ENCODE measurements at regions not wholly inside any gene's neighbourhood (a gene's known extent, or its start where the extent isn't known, plus 50 kb on each side); places are given as distances from the start of the nearest gene placed in this dataset.
A peak's percentile ranks its signal among the peaks of the same experiment; 100 is the strongest.
"Not testable (repeated sequence)": the region's sequence is repeated elsewhere in the genome, so short reads cannot be mapped to it uniquely, and the experiment has no call there.

GRCh38 chr11:56841210-56841810 is 92.8 kb upstream of the OR9G4 start:
- no peaks in the 10 kb centered on the region for H3K4me1 Mint-ChIP-seq
- Histone ChIP-seq H3F3A (replicated peaks; ENCODE audit: low read depth) (no peaks in the 10 kb centered on the region), H3K4me1 (ENCODE audit: insufficient read depth) (no peaks in the 10 kb centered on the region), H3K4me2 (no peak overlapping the region), H3K27me3 (ENCODE audit: insufficient read depth) (no peaks in the 10 kb centered on the region), H2AFZ (no peak overlapping the region), H3K9me2 (ENCODE audit: insufficient read depth) (no peaks in the 10 kb centered on the region), H3K79me2 (replicated peaks; ENCODE audit: insufficient read depth) (no peaks in the 10 kb centered on the region), H4K20me1 (replicated peaks; ENCODE audit: insufficient read depth) (no peaks in the 10 kb centered on the region), H3K36me3 (ENCODE audit: insufficient read depth) (no peaks in the 10 kb centered on the region), H3K27ac (ENCODE audit: low read depth) (no peak overlapping the region), H3K4me3 (no peak overlapping the region)
- ATAC-seq (peak; percentile 63), DNase-seq (ENCODE audit: low spot score) (peak; percentile 82)
- H3K4me3 Mint-ChIP-seq: no peak overlapping the region
- H3K36me3 Mint-ChIP-seq (ENCODE audit: low read depth): peaks cover 3% of the 10 kb centered on the region; the same call in 1 of the 3 replicates
- peaks cover 12% of the 10 kb centered on the region; the same call in 2 of the 3 replicates for H3K9me3 Mint-ChIP-seq
- TF ChIP-seq ZNF331 (CRISPR knock-in tag; IDR thresholded peaks at IDR 0.05; ENCODE audit: low read depth) (no peak), CTCF (conservative IDR thresholded peaks at IDR 0.05; ENCODE audit: low read depth in 2 of 2) (peak; percentile 80 to 83)
- H3K27me3 Mint-ChIP-seq (ENCODE audit: insufficient read depth, low read depth, poor library complexity): no peaks in the 10 kb centered on the region
- no peak overlapping the region for H3K27ac Mint-ChIP-seq

DNA sequence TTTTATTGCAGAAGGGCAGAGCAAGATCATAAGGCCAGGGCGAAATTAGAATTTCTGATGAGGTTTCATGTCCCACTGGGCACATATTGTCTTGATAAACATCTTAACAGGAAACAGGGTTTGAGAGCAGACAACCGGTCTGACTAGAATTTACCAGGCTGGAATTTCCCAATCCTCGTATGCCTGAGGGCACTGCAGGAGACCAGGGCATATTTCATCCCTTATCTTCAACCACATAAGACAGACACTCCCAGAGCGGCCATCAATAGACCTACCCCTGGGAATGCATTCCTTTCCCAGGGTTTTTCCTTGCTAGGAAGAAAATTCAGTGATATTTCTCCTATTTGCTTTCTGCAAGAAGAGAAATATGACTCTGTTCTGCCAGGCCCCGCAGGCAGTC is 78.9 kb upstream of the OR9G4 start:
- H3F3A ChIP-seq (replicated peaks; ENCODE audit: low read depth); H3K9me2 ChIP-seq (ENCODE audit: insufficient read depth); H3K4me3 Mint-ChIP-seq; H2AFZ ChIP-seq; ATAC-seq; H3K4me3 ChIP-seq; H3K4me1 ChIP-seq (ENCODE audit: insufficient read depth); H3K27me3 Mint-ChIP-seq (ENCODE audit: insufficient read depth, low read depth, poor library complexity); H3K27ac ChIP-seq (ENCODE audit: low read depth); H3K36me3 ChIP-seq (ENCODE audit: insufficient read depth); H3K27me3 ChIP-seq (ENCODE audit: insufficient read depth); H4K20me1 ChIP-seq (replicated peaks; ENCODE audit: insufficient read depth); H3K4me2 ChIP-seq; H3K27ac Mint-ChIP-seq; H3K79me2 ChIP-seq (replicated peaks; ENCODE audit: insufficient read depth); H3K4me1 Mint-ChIP-seq: not testable (repeated sequence)
- Mint-ChIP-seq H3K9me3 (peaks cover 42% of the 10 kb centered on the region), H3K36me3 (ENCODE audit: low read depth) (peaks cover 36% of the 10 kb centered on the region)
- DNase-seq (ENCODE audit: low spot score): peak; percentile 3

DNA sequence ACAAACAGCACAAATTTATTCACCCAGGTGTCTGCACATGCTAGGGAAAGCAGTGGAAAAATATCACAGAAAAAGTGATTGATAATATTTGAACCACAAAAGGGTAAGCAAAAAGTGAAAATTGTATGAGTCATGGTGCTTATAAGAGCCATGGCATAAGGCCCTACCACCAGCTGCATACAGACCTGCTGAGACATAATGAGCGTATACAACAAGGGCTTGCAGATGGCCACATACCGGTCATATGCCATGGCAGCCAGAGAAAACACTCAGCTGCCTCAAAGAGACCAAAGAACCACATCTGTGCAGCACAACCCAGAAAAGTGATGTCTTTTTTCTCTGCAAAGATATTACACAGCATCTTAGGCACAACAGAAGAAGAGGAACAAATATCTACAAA is 71.4 kb upstream of the OR9G4 start:
- Histone ChIP-seq H3K4me1 (ENCODE audit: insufficient read depth) (no peaks in the 10 kb centered on the region), H3K4me3 (no peak overlapping the region), H2AFZ (no peak overlapping the region), H4K20me1 (replicated peaks; ENCODE audit: insufficient read depth) (no peaks in the 10 kb centered on the region), H3F3A (replicated peaks; ENCODE audit: low read depth) (no peaks in the 10 kb centered on the region), H3K4me2 (no peak overlapping the region), H3K27me3 (ENCODE audit: insufficient read depth) (no peaks in the 10 kb centered on the region), H3K36me3 (ENCODE audit: insufficient read depth) (no peaks in the 10 kb centered on the region; the same call in 1 of the 2 replicates), H3K9me2 (ENCODE audit: insufficient read depth) (0 out of 2 replicates have a peak, but pooled peaks cover 8% of the 10 kb centered on the region), H3K27ac (ENCODE audit: low read depth) (no peak overlapping the region), H3K79me2 (replicated peaks; ENCODE audit: insufficient read depth) (no peaks in the 10 kb centered on the region)
- DNase-seq (ENCODE audit: low spot score) (no peak), ATAC-seq (no peak)
- Mint-ChIP-seq H3K4me1 (peaks cover 2% of the 10 kb centered on the region; the same call in 1 of the 3 replicates), H3K4me3 (no peak overlapping the region), H3K27me3 (ENCODE audit: insufficient read depth, low read depth, poor library complexity) (no peaks in the 10 kb centered on the region), H3K27ac (no peak overlapping the region), H3K9me3 (peaks cover 27% of the 10 kb centered on the region), H3K36me3 (ENCODE audit: low read depth) (peaks cover 8% of the 10 kb centered on the region; the same call in 1 of the 3 replicates)
- no peak for TF ChIP-seq JUNB (IDR thresholded peaks at IDR 0.05; ENCODE audit: unreplicated experiment)
- no peak for TF ChIP-seq CREB1 (CRISPR knock-in tag; IDR thresholded peaks at IDR 0.05; ENCODE audit: low read depth)
- TF ChIP-seq REST (IDR thresholded peaks at IDR 0.05; ENCODE audit: unreplicated experiment): no peak
- no peak for TF ChIP-seq ZNF331 (CRISPR knock-in tag; IDR thresholded peaks at IDR 0.05; ENCODE audit: low read depth)
- TF ChIP-seq ETS1 (IDR thresholded peaks at IDR 0.05): no peak
- no peak for TF ChIP-seq STAT1 (IDR thresholded peaks at IDR 0.05; ENCODE audit: unreplicated experiment)
- TF ChIP-seq EZH2 (IDR thresholded peaks at IDR 0.05; ENCODE audit: low read depth, unreplicated experiment): no peak
- no peak for TF ChIP-seq POLR2AphosphoS5 (IDR thresholded peaks at IDR 0.05; ENCODE audit: low read depth)
- no peak for TF ChIP-seq EZH2phosphoT487 (IDR thresholded peaks at IDR 0.05; ENCODE audit: unreplicated experiment)
- TF ChIP-seq NANOG (IDR thresholded peaks at IDR 0.05; ENCODE audit: borderline replicate concordance): no peak
- no peak for TF ChIP-seq CTCF (conservative IDR thresholded peaks at IDR 0.05; ENCODE audit: low read depth in 2 of 2)

Measured in GM23338 (cell line).